WERI-Rb-1 (cell line): ENCODE measurements at regions not wholly inside any gene's neighbourhood (a gene's known extent, or its start where the extent isn't known, plus 50 kb on each side); places are given as distances from the start of the nearest gene placed in this dataset.

ENCODE experiments used
- DNase-seq: peaks from one replicate; pipeline ENCODE4 v3.0.0-alpha.2; 2020
- H3K27ac ChIP-seq: fragments of 250-450 bp; sonication (Bioruptor Pico); 2 replicates; pipeline ENCODE4 v1.5.1; 2020; ENCODE audit warnings: mild to moderate bottlenecking, moderate library complexity
- H3K27me3 ChIP-seq: fragments of 250-450 bp; sonication (Bioruptor Pico); 2 replicates; pipeline ENCODE4 v1.5.1; 2021; ENCODE audit warnings: mild to moderate bottlenecking, low read depth, moderate library complexity; ENCODE audit not compliant: insufficient read depth, severe bottlenecking
- H3K36me3 ChIP-seq: fragments of 250-450 bp; sonication (Bioruptor Pico); 2 replicates; pipeline ENCODE4 v1.5.1; 2020; ENCODE audit warnings: mild to moderate bottlenecking, moderate library complexity
- H3K4me3 ChIP-seq: 2 replicates; pipeline ENCODE4 v1.5.1; 2011; ENCODE audit warnings: low read depth, mild to moderate bottlenecking, control low read depth, low read length
- H3K9me3 ChIP-seq: fragments of 250-450 bp; sonication (Bioruptor Pico); 2 replicates; pipeline ENCODE4 v1.5.1; 2021; ENCODE audit warnings: mild to moderate bottlenecking, moderate library complexity; ENCODE audit not compliant: severe bottlenecking
- CTCF ChIP-seq: IDR thresholded peaks from 2 replicates; pipeline ENCODE4 v1.5.1; 2011; ENCODE audit warnings: low read depth, mild to moderate bottlenecking, control low read depth, inconsistent platforms, low read length

- no peak overlapping the region for H3K4me3 ChIP-seq
- no peak for TF ChIP-seq CTCF
- H3K9me3 ChIP-seq: no peaks in the 10 kb centered on the region
- H3K36me3 ChIP-seq: no peaks in the 10 kb centered on the region
- DNase-seq: no peak
- H3K27me3 ChIP-seq: no peaks in the 10 kb centered on the region
- no peak overlapping the region for H3K27ac ChIP-seq
Observed at GRCh38 chr9:84166891-84167290, 173.7 kb downstream of the SLC28A3 start.

DNA sequence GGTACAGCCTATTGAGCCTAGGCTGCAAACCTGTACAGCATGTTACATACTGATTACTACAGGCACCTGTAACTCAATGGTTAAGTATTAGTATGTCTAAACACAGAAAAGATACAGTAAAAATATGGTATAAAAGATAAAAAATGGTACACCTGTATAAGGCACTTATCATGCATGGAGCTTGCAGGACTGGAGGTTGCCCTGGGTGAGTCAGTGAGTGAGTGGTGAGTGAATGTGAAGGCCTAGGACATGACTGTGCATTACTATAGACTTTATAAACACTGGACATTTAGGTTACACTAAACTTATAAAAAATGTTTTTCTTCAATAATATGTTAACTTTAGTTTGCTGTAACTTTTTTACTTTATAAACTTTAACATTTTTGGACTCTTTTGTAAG is 171.3 kb downstream of the SLC28A3 start:
- Histone ChIP-seq H3K9me3 (no peaks in the 10 kb centered on the region), H3K27ac (no peak overlapping the region), H3K4me3 (no peak overlapping the region), H3K27me3 (no peaks in the 10 kb centered on the region), H3K36me3 (no peaks in the 10 kb centered on the region)
- DNase-seq: no peak
- TF ChIP-seq CTCF: no peak

DNA sequence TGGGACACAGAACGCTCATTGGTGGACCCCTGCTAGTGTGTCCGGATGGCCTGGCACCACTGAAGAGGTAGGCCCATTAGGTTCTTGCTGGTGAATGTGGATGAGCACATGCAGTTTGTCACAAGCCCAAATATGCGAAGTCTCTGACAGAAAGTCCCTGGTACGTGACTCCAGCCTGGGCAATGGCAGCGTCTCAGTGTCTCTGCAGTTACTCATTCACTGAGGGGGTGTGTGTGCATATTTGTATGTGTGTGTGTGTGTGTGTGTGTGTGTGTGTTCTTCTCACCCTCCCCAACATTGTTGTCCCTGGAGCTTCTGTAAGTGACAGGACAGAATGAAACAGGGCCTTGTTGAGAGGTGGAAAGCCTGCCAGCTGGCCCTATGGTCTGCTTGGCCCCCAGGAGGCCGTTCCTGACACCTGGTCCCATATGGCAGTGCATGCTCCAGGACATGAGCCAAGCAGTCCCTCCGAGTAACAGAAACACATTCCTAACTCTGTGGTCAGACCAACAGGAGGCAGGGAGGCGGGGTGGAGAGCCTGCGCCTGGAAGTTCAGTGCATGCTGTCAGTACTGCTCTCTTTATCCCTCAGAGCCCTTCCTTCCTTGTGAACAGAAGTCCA is 169.9 kb downstream of the SLC28A3 start:
- Histone ChIP-seq H3K36me3 (no peaks in the 10 kb centered on the region), H3K27me3 (no peaks in the 10 kb centered on the region), H3K4me3 (no peak overlapping the region), H3K27ac (peak overlapping the region; percentile 51), H3K9me3 (no peaks in the 10 kb centered on the region)
- peak; percentile 88 for DNase-seq
- TF ChIP-seq CTCF: peak; percentile 16; the same call in 1 of the 2 replicates

DNA sequence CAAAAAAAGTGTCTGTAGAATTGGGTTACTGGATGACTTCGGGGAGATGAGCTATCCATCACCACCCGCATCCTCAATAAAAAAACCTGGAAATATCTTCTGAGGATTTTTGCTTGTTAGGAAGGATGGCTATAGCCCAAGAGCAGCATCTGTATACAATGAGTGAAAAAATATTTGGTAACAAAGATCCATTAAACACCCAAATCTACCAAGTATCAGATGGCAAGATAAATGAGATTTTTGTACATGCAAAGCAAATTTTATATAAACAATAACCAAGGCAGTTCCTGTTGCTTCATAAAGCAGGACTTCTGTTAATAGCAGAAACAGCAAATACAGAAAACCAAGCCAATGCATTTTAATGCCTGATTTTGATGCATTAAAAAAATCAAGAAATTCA is 166.6 kb downstream of the SLC28A3 start:
- Histone ChIP-seq H3K36me3 (no peaks in the 10 kb centered on the region), H3K27ac (no peak overlapping the region), H3K9me3 (no peaks in the 10 kb centered on the region), H3K27me3 (no peaks in the 10 kb centered on the region), H3K4me3 (no peak overlapping the region)
- no peak for TF ChIP-seq CTCF
- DNase-seq: no peak

DNA sequence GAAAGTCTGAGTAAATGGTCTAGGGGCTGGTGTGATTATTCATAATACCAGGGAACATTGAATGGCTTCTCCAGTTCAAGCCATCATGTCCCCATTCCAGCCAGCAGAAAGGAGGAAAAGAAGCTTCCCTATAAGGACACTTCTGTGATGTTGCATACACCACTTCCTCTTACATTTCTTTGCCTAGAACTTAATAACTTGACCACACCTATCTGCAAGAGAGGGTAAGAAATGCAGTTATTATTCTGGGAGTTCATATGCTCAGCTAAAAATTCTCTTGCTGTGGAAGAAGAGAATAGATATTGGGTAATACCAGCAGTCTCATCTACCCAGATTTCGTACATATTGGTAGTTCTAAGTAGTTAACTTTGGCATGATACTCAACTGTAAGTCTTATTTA is 166.1 kb downstream of the SLC28A3 start:
- DNase-seq: no peak
- TF ChIP-seq CTCF: no peak

DNA sequence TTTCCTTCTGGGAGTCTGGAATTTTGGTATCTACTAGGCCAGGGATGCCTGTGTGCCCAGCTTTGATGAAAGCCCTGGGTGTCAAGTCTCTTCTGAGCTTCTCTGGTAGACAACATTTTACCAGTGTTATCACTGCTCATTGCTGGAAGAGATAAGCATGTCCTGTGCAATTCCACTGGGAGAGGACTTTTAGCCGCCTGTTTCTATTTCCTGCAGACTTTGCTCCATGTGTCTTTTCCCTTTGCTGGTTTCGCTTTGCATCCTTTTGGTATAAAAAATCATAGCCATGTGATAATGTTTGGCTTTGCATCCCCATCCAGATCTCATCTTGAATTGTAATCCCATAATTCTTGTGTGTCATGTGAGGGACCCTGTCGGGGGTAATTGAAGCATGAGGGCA is 163.2 kb downstream of the SLC28A3 start:
- no peak for DNase-seq
- Histone ChIP-seq H3K36me3 (no peaks in the 10 kb centered on the region), H3K27me3 (no peaks in the 10 kb centered on the region), H3K4me3 (no peak overlapping the region), H3K9me3 (no peaks in the 10 kb centered on the region), H3K27ac (no peak overlapping the region)
- TF ChIP-seq CTCF: no peak

More for the DNA sequence above, 166.1 kb downstream of the SLC28A3 start:
- Histone ChIP-seq H3K36me3 (no peaks in the 10 kb centered on the region), H3K27me3 (no peaks in the 10 kb centered on the region), H3K27ac (no peak overlapping the region), H3K4me3 (no peak overlapping the region), H3K9me3 (no peaks in the 10 kb centered on the region)
